ENCODE measurements at regions not wholly inside any gene's neighbourhood (a gene's known extent, or its start where the extent isn't known, plus 50 kb on each side); places are given as distances from the start of the nearest gene placed in this dataset.
"Not testable (repeated sequence)": the region's sequence is repeated elsewhere in the genome, so short reads cannot be mapped to it uniquely, and the experiment has no call there.

GRCh38 chr6:90372885-90373284, 76.2 kb upstream of the BACH2 start:
- DNase-seq, result no peak

- no peak for DNase-seq
Observed at GRCh38 chr6:90372450-90372849, 75.8 kb upstream of the BACH2 start.

- no peak for DNase-seq
Observed at GRCh38 chr6:90370493-90370959, 73.9 kb upstream of the BACH2 start.

- no peak for DNase-seq
Observed at GRCh38 chr6:90369651-90370050, 73.0 kb upstream of the BACH2 start.

- peak in 6 of 51 donors; percentile 2 to 36 (median 14) for DNase-seq
Observed at GRCh38 chr6:90369024-90369519, 72.4 kb upstream of the BACH2 start.

- DNase-seq, result no peak
Observed at GRCh38 chr6:90368601-90369000, 72.0 kb upstream of the BACH2 start.

GRCh38 chr6:90368001-90368400, 71.4 kb upstream of the BACH2 start:
- no peak for DNase-seq

- DNase-seq, result no peak
Observed at GRCh38 chr6:90365565-90366219, 69.0 kb upstream of the BACH2 start.

GRCh38 chr6:90365002-90365401, 68.4 kb upstream of the BACH2 start:
- no peak for DNase-seq

- no peak for DNase-seq
Observed at GRCh38 chr6:90364286-90364685, 67.6 kb upstream of the BACH2 start.

GRCh38 chr6:90362318-90362717, 65.7 kb upstream of the BACH2 start:
- peak in 2 of 51 donors; percentile 23 to 35 for DNase-seq

GRCh38 chr6:90361174-90361573, 64.5 kb upstream of the BACH2 start:
- DNase-seq, result no peak

- not testable (repeated sequence) for DNase-seq
Observed at GRCh38 chr6:90358036-90358770, 61.6 kb upstream of the BACH2 start.

- no peak for DNase-seq
Observed at GRCh38 chr6:90356012-90356421, 59.4 kb upstream of the BACH2 start.

GRCh38 chr6:90354961-90355360, 58.3 kb upstream of the BACH2 start:
- DNase-seq, result no peak

- no peak for DNase-seq
Observed at GRCh38 chr6:90351696-90352095, 55.1 kb upstream of the BACH2 start.

- no peak for DNase-seq
Observed at GRCh38 chr6:90350689-90351554, 54.3 kb upstream of the BACH2 start.

- no peak for DNase-seq
Observed at GRCh38 chr6:90347411-90347851, 50.8 kb upstream of the BACH2 start.

GRCh38 chr6:90346729-90347128, 50.1 kb upstream of the BACH2 start:
- DNase-seq, result no peak

Measured in hypothalamus (tissue), 51 donors.